OCI-LY1 (cell line): ENCODE measurements at regions not wholly inside any gene's neighbourhood (a gene's known extent, or its start where the extent isn't known, plus 50 kb on each side); places are given as distances from the start of the nearest gene placed in this dataset.

ENCODE experiments used
- CTCF ChIP-seq: fragments of 200-600 bp; sonication (generic), shearing (Covaris generic); IDR thresholded peaks from 2 replicates; pipeline ENCODE4 v1.5.1; 2017; ENCODE audit warnings: mild to moderate bottlenecking, antibody characterized with exemption, low read length, moderate library complexity, mixed read lengths
- EZH2 ChIP-seq: fragments of 200-600 bp; sonication (generic), shearing (Covaris generic); IDR thresholded peaks from 2 replicates; pipeline ENCODE4 v1.8.0; 2017; ENCODE audit warnings: borderline replicate concordance, mixed run types, mild to moderate bottlenecking, antibody characterized with exemption, low read length, moderate library complexity, mixed read lengths

DNA sequence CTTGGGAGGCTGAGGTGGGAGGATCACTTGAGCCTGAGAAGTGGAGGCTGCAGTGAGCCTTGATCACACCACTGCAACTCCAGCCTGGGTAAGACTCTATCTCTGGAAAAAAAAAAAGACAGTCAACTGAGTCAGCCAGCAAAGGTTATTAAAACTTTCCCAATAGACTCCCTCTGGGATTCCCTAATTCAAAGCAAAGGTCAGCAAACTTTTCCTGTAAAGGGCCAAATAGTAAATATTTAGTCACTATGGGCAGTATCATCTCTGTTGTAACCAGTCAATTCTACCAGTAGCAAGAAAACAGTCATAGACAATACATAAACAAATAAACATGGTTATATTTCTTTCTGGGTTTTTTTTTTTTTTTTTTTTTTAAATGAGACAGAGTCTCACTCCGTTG, 122.5 kb downstream of the IPO8 start:
- TF ChIP-seq EZH2 (no peak), CTCF (no peak)
